BE2C (cell line): ENCODE measurements at regions not wholly inside any gene's neighbourhood (a gene's known extent, or its start where the extent isn't known, plus 50 kb on each side); places are given as distances from the start of the nearest gene placed in this dataset.
"Not testable (repeated sequence)": the region's sequence is repeated elsewhere in the genome, so short reads cannot be mapped to it uniquely, and the experiment has no call there.

Experiments used
- DNase-seq: peaks from one replicate; pipeline ENCODE4 v3.0.0-alpha.2; 2020
- H3K27me3 ChIP-seq: fragments of 250-450 bp; sonication (Bioruptor Pico); 2 replicates; pipeline ENCODE4 v1.5.1; 2020; ENCODE audit warnings: mild to moderate bottlenecking
- H3K36me3 ChIP-seq: fragments of 250-450 bp; sonication (Bioruptor Pico); 2 replicates; pipeline ENCODE4 v1.5.1; 2020; ENCODE audit warnings: mild to moderate bottlenecking
- H3K4me1 ChIP-seq: fragments of 250-450 bp; sonication (Bioruptor Pico); 2 replicates; pipeline ENCODE4 v1.5.1; 2020
- H3K4me3 ChIP-seq: 2 replicates; pipeline ENCODE4 v1.5.1; 2011; ENCODE audit warnings: low read depth, low read length
- H3K9me3 ChIP-seq: fragments of 250-450 bp; sonication (Bioruptor Pico); 2 replicates; pipeline ENCODE4 v1.5.1; 2020
- CTCF ChIP-seq: IDR thresholded peaks from 2 replicates; pipeline ENCODE4 v1.5.1; 2012; ENCODE audit warnings: mild to moderate bottlenecking, low read depth, low read length

DNA sequence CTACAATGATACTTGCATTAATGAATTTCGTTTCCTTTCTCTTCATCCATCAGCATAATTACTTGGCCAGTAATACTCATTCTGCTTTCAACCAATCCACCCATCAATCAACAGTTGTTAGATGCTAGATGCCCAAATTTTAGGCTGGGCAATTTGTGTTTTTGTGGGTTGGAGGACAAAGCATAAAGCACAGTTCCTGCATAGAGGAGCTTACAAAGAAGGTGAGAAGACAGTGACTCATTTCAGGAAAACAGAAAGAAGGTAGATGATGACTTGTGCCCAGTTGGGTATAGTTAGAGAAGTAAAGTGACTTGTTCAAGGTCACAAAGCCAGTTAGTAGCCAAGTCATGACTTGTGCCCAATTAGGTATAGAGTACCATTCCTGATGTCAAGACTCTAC is 1186.8 kb upstream of the CELF4 start:
- no peak for TF ChIP-seq CTCF
- no peaks in the 10 kb centered on the region for H3K4me1 ChIP-seq
- DNase-seq, result no peak
- H3K27me3 ChIP-seq, result no peaks in the 10 kb centered on the region
- H3K36me3 ChIP-seq, result no peaks in the 10 kb centered on the region
- H3K9me3 ChIP-seq, result no peaks in the 10 kb centered on the region
- no peak overlapping the region for H3K4me3 ChIP-seq

DNA sequence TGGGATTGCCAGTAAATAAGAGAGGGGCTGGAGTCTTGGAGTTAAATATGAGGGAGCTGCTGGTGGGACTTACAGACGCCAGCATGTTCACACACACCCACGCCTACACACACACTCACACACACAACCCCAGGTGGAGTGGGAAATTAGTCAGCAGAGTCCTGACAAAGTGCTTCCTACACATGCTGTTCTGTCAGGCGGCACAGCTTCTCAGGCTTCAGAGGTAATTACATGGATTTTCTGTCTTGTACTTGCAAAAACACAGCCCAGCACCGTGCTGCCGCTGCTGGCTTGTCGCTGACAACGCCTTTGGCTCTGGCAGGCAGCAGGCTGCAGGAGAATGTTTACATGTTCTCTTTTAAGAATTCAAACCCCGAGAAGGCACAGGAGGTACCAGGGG is 1186.3 kb upstream of the CELF4 start:
- no peak for DNase-seq
- Histone ChIP-seq H3K4me3 (no peak overlapping the region), H3K27me3 (no peaks in the 10 kb centered on the region), H3K9me3 (no peaks in the 10 kb centered on the region), H3K36me3 (no peaks in the 10 kb centered on the region), H3K4me1 (no peaks in the 10 kb centered on the region)
- no peak for TF ChIP-seq CTCF

DNA sequence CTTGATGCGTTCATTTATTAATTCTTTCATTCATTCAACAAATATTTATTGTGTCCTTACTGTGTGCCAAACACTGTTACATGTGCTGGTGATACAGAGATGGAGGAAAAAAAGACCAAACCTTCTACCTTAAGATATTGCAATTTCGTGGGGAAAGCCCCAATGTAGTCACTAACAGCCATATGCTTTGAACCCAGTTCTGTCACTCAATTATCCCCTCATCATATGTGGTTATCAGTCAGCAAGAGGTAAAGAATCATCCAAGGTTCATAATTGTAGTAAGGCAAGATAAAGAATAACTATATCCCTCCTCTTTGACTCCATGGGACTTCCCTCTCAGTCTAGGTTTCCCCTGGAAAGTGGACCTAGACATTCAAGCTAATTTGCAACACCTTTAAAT is 1185.6 kb upstream of the CELF4 start:
- no peaks in the 10 kb centered on the region for H3K9me3 ChIP-seq
- no peaks in the 10 kb centered on the region for H3K36me3 ChIP-seq
- H3K4me1 ChIP-seq, result no peaks in the 10 kb centered on the region
- H3K4me3 ChIP-seq, result no peak overlapping the region
- no peak for DNase-seq
- TF ChIP-seq CTCF, result no peak
- no peaks in the 10 kb centered on the region for H3K27me3 ChIP-seq

GRCh38 chr18:38750751-38751150 is 1185.2 kb upstream of the CELF4 start:
- H3K4me1 ChIP-seq, result no peaks in the 10 kb centered on the region
- no peak for TF ChIP-seq CTCF
- no peaks in the 10 kb centered on the region for H3K27me3 ChIP-seq
- no peaks in the 10 kb centered on the region for H3K9me3 ChIP-seq
- H3K36me3 ChIP-seq, result no peaks in the 10 kb centered on the region
- no peak overlapping the region for H3K4me3 ChIP-seq
- no peak for DNase-seq

DNA sequence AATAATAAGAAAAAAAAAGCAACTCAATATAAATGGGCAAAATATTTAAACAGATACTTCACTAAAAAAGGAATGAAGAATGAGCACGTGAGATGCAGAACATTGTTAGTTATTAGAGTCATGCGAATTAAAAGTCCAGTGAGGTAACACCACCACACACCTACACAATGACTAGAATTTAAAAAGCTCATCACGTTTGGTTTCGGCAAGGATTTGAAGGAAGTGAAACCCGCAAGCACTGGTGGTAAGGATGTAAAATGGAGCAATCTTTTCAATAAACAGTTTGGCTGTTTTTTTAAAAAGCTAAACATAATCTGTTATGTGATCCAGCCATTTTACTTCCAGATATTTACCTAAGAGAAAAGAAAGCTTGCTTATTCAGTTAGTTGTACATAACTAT is 1181.6 kb upstream of the CELF4 start:
- DNase-seq, result no peak
- Histone ChIP-seq H3K4me3 (no peak overlapping the region), H3K36me3 (no peaks in the 10 kb centered on the region), H3K4me1 (no peaks in the 10 kb centered on the region), H3K27me3 (no peaks in the 10 kb centered on the region), H3K9me3 (no peaks in the 10 kb centered on the region)
- no peak for TF ChIP-seq CTCF

DNA sequence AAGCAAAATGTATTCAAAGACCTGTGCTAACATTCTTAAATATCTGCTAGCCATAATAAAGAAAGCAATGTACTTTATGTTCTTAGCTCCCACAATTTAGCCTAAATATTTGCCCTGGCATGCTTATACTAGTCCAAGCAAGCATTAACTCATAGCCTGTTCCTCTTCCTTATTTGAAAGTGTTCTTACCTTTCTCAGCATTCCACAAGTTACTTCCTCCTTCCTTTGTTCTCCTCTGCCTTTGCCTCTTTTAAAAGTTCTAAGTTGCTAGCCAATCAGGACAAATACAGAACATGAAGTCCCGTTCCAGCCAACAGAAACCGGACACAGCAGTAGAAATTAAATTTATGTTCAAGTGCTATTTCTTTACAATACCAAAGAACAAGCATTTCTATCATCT is 1154.6 kb upstream of the CELF4 start:
- not testable (repeated sequence) for H3K4me1 ChIP-seq, H3K36me3 ChIP-seq, H3K27me3 ChIP-seq, H3K4me3 ChIP-seq, DNase-seq, H3K9me3 ChIP-seq

DNA sequence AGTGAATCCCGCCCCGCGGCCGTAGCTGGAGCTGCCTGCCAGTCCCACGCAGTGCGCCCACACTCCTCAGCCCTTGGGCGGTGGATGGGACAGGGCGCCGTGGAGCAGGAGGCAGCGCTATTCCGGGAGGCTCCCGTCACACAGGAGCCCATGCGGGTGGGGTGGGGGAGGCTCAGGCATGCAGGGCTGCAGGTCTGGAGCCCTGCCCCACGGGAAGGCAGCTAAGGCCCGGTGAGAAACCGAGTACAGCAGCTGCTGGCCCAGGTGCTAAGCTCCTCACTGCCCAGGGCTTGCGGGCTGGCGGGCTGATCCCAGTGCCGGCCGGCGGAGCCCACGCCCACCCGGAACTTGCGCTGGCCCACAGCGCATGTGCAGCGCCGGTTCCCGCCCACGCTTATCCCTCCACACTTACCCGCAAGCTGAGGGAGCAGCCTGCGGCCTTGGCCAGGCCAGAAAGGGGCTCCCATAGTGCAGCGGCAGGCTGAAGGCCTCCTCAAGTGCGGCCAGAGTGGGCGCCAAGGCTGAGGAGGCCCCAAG is 1152.8 kb upstream of the CELF4 start:
- Histone ChIP-seq H3K9me3 (no peaks in the 10 kb centered on the region), H3K4me1 (no peaks in the 10 kb centered on the region), H3K27me3 (no peaks in the 10 kb centered on the region), H3K4me3 (no peak overlapping the region), H3K36me3 (no peaks in the 10 kb centered on the region)
- TF ChIP-seq CTCF, result no peak
- DNase-seq, result no peak
